Panc1 (cell line): ENCODE measurements at regions not wholly inside any gene's neighbourhood (a gene's known extent, or its start where the extent isn't known, plus 50 kb on each side); places are given as distances from the start of the nearest gene placed in this dataset.

Source experiments
- ATAC-seq: fragments of 200-7000 bp; cut with Tn5 transposase; 2 replicates; pipeline ENCODE4 v1.9.1; 2020; ENCODE audit warnings: mild to moderate bottlenecking, moderate library complexity
- BruUV-seq: library from RNA; stranded (reverse); fragments of 400-500 nt; replicated peaks from 2 replicates; lab custom pipeline; 2021; lab: Mats Ljungman, UMichigan
- CTCF ChIA-PET: fragments of 300-600 bp; sonication (Branson Sonifier 250); formaldehyde crosslinking; loops from one replicate; lab custom pipeline; 2022; ENCODE audit warnings: antibody characterized with exemption; lab: Charles Lee
- POLR2A ChIA-PET: fragments of 300-600 bp; sonication (Branson Sonifier 250); formaldehyde crosslinking; loops from one replicate; lab custom pipeline; 2022; ENCODE audit warnings: antibody characterized with exemption; lab: Charles Lee
- DNase-seq: peaks from one replicate; pipeline ENCODE4 v3.0.0-alpha.2; 2010; ENCODE audit warnings: low read depth, low spot score
- H3K27ac ChIP-seq: 2 replicates; pipeline ENCODE4 v1.5.1; 2011; ENCODE audit warnings: mild to moderate bottlenecking, low read length, inconsistent platforms
- H3K27me3 ChIP-seq: fragments of 200-500 bp; sonication (Bioruptor generic); 2 replicates; pipeline ENCODE4 v1.6.0; 2014; ENCODE audit warnings: low read length, inconsistent platforms; ENCODE audit not compliant: control insufficient read depth, insufficient read depth
- H3K36me3 ChIP-seq: fragments of 200-500 bp; sonication (Bioruptor generic); 2 replicates; pipeline ENCODE4 v1.5.1; 2014; ENCODE audit warnings: inconsistent platforms, mild to moderate bottlenecking, low read length, moderate library complexity; ENCODE audit not compliant: control insufficient read depth, insufficient read depth
- H3K4me1 ChIP-seq: 2 replicates; pipeline ENCODE4 v1.5.1; 2011; ENCODE audit warnings: inconsistent platforms, mild to moderate bottlenecking, low read length, moderate library complexity; ENCODE audit not compliant: control insufficient read depth, insufficient read depth
- H3K4me3 ChIP-seq, 2 experiments: 2 replicates each; pipeline ENCODE4 v1.5.1; 2011 to 2012; ENCODE audit warnings: low read depth in 2 of 2, low read length in 2 of 2, mild to moderate bottlenecking in 2 of 2, inconsistent platforms in 1 of 2, moderate library complexity in 1 of 2
- H3K9me3 ChIP-seq: fragments of 200-500 bp; sonication (Bioruptor generic); 2 replicates; pipeline ENCODE4 v1.5.1; 2014; ENCODE audit warnings: low read depth, mild to moderate bottlenecking, inconsistent platforms, low read length, moderate library complexity; ENCODE audit not compliant: control insufficient read depth, insufficient read depth
- CTCF ChIP-seq: fragments of 450-650 bp; IDR thresholded peaks from 2 replicates; pipeline ENCODE4 v1.5.1; 2017; ENCODE audit warnings: mild to moderate bottlenecking
- POLR2AphosphoS5 ChIP-seq: IDR thresholded peaks from 2 replicates; pipeline ENCODE4 v1.6.1; 2012; ENCODE audit warnings: mild to moderate bottlenecking, low read depth, low read length, moderate library complexity
- SIN3A ChIP-seq: IDR thresholded peaks from 2 replicates; pipeline ENCODE4 v1.6.1; 2012; ENCODE audit warnings: low read depth, mild to moderate bottlenecking, low read length, moderate library complexity, borderline replicate concordance; ENCODE audit not compliant: insufficient read depth
- TCF7L2 ChIP-seq: IDR thresholded peaks from 2 replicates; pipeline ENCODE4 v1.6.1; 2011; ENCODE audit warnings: mild to moderate bottlenecking, low read depth, low read length, inconsistent platforms
- in situ Hi-C: cut with HindIII; loops from 2 replicates; pipeline ENCODE4 v1.10.0; 2016; ENCODE audit warnings: low sequenced_read_pairs, low pct_unique_long_range_greater_than_20kb
- intact Hi-C: fragments of 100-400 bp; cut with micrococcal nuclease; formaldehyde crosslinking; loops from one replicate; pipeline ENCODE4 v1.10.0; 2022; ENCODE audit not compliant: unreplicated experiment
- TF ChIP-seq, protein P1 (sequence below), 2 experiments: IDR thresholded peaks; 2 replicates each; pipeline ENCODE4 v1.6.1; 2011 to 2012; ENCODE audit warnings: low read depth in 2 of 2, control low read depth in 1 of 2, low read length in 1 of 2, mild to moderate bottlenecking in 1 of 2, moderate library complexity in 1 of 2; ENCODE audit not compliant: insufficient read depth in 1 of 2

- DNase-seq: peak; percentile 91
- CTCF ChIA-PET: interaction anchor here (0.6 kb wide), 2 partner anchors 114 to 120 kb away, joined by 3 to 4 read pairs; no protein-coding TSS in a partner anchor
- in situ Hi-C loops: no loop called here
- Histone ChIP-seq H3K27me3 (no peaks in the 10 kb centered on the region), H3K4me3 (peak overlapping the region; percentile 64 to 83), H3K9me3 (no peaks in the 10 kb centered on the region), H3K27ac (peak overlapping the region; percentile 95), H3K4me1 (peaks cover 5% of the 10 kb centered on the region; the same call in 1 of the 2 replicates), H3K36me3 (no peaks in the 10 kb centered on the region)
- TF ChIP-seq, protein P1, sequence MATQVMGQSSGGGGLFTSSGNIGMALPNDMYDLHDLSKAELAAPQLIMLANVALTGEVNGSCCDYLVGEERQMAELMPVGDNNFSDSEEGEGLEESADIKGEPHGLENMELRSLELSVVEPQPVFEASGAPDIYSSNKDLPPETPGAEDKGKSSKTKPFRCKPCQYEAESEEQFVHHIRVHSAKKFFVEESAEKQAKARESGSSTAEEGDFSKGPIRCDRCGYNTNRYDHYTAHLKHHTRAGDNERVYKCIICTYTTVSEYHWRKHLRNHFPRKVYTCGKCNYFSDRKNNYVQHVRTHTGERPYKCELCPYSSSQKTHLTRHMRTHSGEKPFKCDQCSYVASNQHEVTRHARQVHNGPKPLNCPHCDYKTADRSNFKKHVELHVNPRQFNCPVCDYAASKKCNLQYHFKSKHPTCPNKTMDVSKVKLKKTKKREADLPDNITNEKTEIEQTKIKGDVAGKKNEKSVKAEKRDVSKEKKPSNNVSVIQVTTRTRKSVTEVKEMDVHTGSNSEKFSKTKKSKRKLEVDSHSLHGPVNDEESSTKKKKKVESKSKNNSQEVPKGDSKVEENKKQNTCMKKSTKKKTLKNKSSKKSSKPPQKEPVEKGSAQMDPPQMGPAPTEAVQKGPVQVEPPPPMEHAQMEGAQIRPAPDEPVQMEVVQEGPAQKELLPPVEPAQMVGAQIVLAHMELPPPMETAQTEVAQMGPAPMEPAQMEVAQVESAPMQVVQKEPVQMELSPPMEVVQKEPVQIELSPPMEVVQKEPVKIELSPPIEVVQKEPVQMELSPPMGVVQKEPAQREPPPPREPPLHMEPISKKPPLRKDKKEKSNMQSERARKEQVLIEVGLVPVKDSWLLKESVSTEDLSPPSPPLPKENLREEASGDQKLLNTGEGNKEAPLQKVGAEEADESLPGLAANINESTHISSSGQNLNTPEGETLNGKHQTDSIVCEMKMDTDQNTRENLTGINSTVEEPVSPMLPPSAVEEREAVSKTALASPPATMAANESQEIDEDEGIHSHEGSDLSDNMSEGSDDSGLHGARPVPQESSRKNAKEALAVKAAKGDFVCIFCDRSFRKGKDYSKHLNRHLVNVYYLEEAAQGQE (IDR thresholded peaks at IDR 0.05; ENCODE audit: insufficient read depth in 1 of 2, low read depth in 2 of 2, low read length in 1 of 2): no peak
- TF ChIP-seq SIN3A (0 out of 2 replicates have a peak, but pooled peaks have one; percentile 39), TCF7L2 (peak; percentile 37; the same call in 1 of the 2 replicates), CTCF (no peak), POLR2AphosphoS5 (peak; percentile 90)
- TSS peak; percentile 80 for BruUV-seq
- peak; percentile 99 for ATAC-seq
- intact Hi-C loops: no loop called here
- POLR2A ChIA-PET: interaction anchor here (0.6 kb wide), 2 partner anchors 52 to 60 kb away, joined by 3 to 5 read pairs; no protein-coding TSS in a partner anchor
Measured at GRCh38 chr7:66493235-66494205, 135.2 kb upstream of the KCTD7 start.

GRCh38 chr7:66497346-66497745 is 131.3 kb upstream of the KCTD7 start:
- H3K9me3 ChIP-seq: no peaks in the 10 kb centered on the region
- H3K4me3 ChIP-seq: no peak overlapping the region
- POLR2A ChIA-PET: no interaction called here
- no peaks in the 10 kb centered on the region for H3K36me3 ChIP-seq
- DNase-seq: no peak
- no peak for TF ChIP-seq CTCF
- TF ChIP-seq POLR2AphosphoS5: no peak
- no peak for TF ChIP-seq TCF7L2
- no peak for TF ChIP-seq SIN3A
- H3K27me3 ChIP-seq: no peaks in the 10 kb centered on the region
- in situ Hi-C loops: no loop called here
- no peak for ATAC-seq
- intact Hi-C loops: no loop called here
- CTCF ChIA-PET: no interaction called here
- H3K27ac ChIP-seq: no peak overlapping the region
- BruUV-seq: no TSS peak
- H3K4me1 ChIP-seq: peaks cover 5% of the 10 kb centered on the region; the same call in 1 of the 2 replicates
